OCI-LY7 (cell line): ENCODE measurements at regions not wholly inside any gene's neighbourhood (a gene's known extent, or its start where the extent isn't known, plus 50 kb on each side); places are given as distances from the start of the nearest gene placed in this dataset.

ENCODE experiments used
- EZH2phosphoT487 ChIP-seq: fragments of 200-600 bp; sonication (generic); IDR thresholded peaks from 2 replicates; pipeline ENCODE4 v1.6.1; 2018; ENCODE audit warnings: low read depth, borderline replicate concordance, mild to moderate bottlenecking, mixed run types, antibody characterized with exemption, low read length, moderate library complexity, mixed read lengths
- TF ChIP-seq, protein P1 (sequence below): fragments of 200-600 bp; sonication (generic); conservative IDR thresholded peaks from 2 replicates; pipeline ENCODE4 v1.5.1; 2014; ENCODE audit warnings: mild to moderate bottlenecking, antibody characterized with exemption, low read length, moderate library complexity, mixed read lengths

DNA sequence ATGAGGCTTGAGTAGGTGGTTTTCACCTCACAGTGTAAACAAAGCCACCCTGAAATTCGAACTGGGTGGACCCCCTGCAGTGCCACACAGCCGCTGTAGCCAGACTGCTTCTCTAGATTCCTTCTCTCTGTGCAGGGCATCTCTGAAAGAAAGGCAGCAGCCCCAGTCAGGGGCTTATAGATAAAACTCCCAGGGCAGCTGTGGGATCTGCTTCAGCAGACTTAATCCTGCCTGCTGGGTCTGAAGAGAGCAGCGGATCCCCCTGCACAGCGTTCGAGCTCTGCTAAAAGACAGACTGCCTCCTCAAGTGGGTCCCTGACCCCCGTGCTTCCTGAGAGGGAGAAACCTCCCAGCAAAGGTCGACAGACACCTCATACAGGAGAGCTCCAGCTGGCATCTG is 71.4 kb downstream of the CARTPT start:
- TF ChIP-seq, protein P1, sequence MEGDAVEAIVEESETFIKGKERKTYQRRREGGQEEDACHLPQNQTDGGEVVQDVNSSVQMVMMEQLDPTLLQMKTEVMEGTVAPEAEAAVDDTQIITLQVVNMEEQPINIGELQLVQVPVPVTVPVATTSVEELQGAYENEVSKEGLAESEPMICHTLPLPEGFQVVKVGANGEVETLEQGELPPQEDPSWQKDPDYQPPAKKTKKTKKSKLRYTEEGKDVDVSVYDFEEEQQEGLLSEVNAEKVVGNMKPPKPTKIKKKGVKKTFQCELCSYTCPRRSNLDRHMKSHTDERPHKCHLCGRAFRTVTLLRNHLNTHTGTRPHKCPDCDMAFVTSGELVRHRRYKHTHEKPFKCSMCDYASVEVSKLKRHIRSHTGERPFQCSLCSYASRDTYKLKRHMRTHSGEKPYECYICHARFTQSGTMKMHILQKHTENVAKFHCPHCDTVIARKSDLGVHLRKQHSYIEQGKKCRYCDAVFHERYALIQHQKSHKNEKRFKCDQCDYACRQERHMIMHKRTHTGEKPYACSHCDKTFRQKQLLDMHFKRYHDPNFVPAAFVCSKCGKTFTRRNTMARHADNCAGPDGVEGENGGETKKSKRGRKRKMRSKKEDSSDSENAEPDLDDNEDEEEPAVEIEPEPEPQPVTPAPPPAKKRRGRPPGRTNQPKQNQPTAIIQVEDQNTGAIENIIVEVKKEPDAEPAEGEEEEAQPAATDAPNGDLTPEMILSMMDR = no peak
- TF ChIP-seq EZH2phosphoT487 = no peak
